ENCODE measurements at regions not wholly inside any gene's neighbourhood (a gene's known extent, or its start where the extent isn't known, plus 50 kb on each side); places are given as distances from the start of the nearest gene placed in this dataset.

- no peak overlapping the region for H3K4me3 ChIP-seq
- no peaks in the 10 kb centered on the region for H3K36me3 ChIP-seq (ENCODE audit: low read depth, missing control alignments)
- TF ChIP-seq CTCF (IDR thresholded peaks at IDR 0.05) (no peak), POLR2A (IDR thresholded peaks at IDR 0.05) (no peak)
- no peak overlapping the region for H3K27ac ChIP-seq
- no peaks in the 10 kb centered on the region for H3K4me1 ChIP-seq
- DNase-seq, result peak; percentile 19
- H3K9me3 ChIP-seq, result no peaks in the 10 kb centered on the region
- 66 to 80% methylated on average over 4 of the region's 4 CpGs for WGBS, 2 donors
- H3K27me3 ChIP-seq, result no peaks in the 10 kb centered on the region
- intact Hi-C loops (cut with DNase I; ENCODE audit: low total_unique reads), result no loop called here
These were observed 961.5 kb downstream of the KCNMA1 start for GRCh38 chr10:76675951-76676587.

GRCh38 chr10:76675561-76675950 lies 962.1 kb downstream of the KCNMA1 start:
- 54 to 58% methylated on average over 3 of the region's 3 CpGs for WGBS, 2 donors
- H3K27ac ChIP-seq, result no peak overlapping the region
- TF ChIP-seq CTCF (IDR thresholded peaks at IDR 0.05) (no peak), POLR2A (IDR thresholded peaks at IDR 0.05) (no peak)
- intact Hi-C loops (cut with DNase I; ENCODE audit: low total_unique reads), result no loop called here
- H3K4me1 ChIP-seq, result no peaks in the 10 kb centered on the region
- no peaks in the 10 kb centered on the region for H3K27me3 ChIP-seq
- no peak for DNase-seq
- no peaks in the 10 kb centered on the region for H3K9me3 ChIP-seq
- no peaks in the 10 kb centered on the region for H3K36me3 ChIP-seq (ENCODE audit: low read depth, missing control alignments)
- H3K4me3 ChIP-seq, result no peak overlapping the region

GRCh38 chr10:76667408-76668370 lies 969.9 kb downstream of the KCNMA1 start:
- TF ChIP-seq CTCF (IDR thresholded peaks at IDR 0.05) (no peak), POLR2A (IDR thresholded peaks at IDR 0.05) (no peak)
- intact Hi-C loops (cut with DNase I; ENCODE audit: low total_unique reads), result no loop called here
- Histone ChIP-seq H3K27ac (no peak overlapping the region), H3K4me1 (no peaks in the 10 kb centered on the region), H3K27me3 (no peaks in the 10 kb centered on the region), H3K4me3 (no peak overlapping the region), H3K9me3 (no peaks in the 10 kb centered on the region), H3K36me3 (ENCODE audit: low read depth, missing control alignments) (no peaks in the 10 kb centered on the region)
- WGBS, 2 donors, result 68 to 75% methylated on average over 4 of the region's 4 CpGs
- DNase-seq, result no peak

- no peaks in the 10 kb centered on the region for H3K36me3 ChIP-seq (ENCODE audit: low read depth, missing control alignments)
- no peaks in the 10 kb centered on the region for H3K4me1 ChIP-seq
- intact Hi-C loops (cut with DNase I; ENCODE audit: low total_unique reads), result no loop called here
- H3K27ac ChIP-seq, result no peak overlapping the region
- no peak overlapping the region for H3K4me3 ChIP-seq
- 33 to 52% methylated on average over 1 of the region's 1 CpG for WGBS, 2 donors
- H3K9me3 ChIP-seq, result no peaks in the 10 kb centered on the region
- no peak for TF ChIP-seq CTCF (IDR thresholded peaks at IDR 0.05)
- TF ChIP-seq POLR2A (IDR thresholded peaks at IDR 0.05), result no peak
- DNase-seq, result no peak
- H3K27me3 ChIP-seq, result no peaks in the 10 kb centered on the region
These were observed 970.7 kb downstream of the KCNMA1 start for GRCh38 chr10:76666891-76667290.

All from testis (tissue), 2 donors.